Type B pancreatic cell (in vitro differentiated cells): ENCODE measurements at regions not wholly inside any gene's neighbourhood (a gene's known extent, or its start where the extent isn't known, plus 50 kb on each side); places are given as distances from the start of the nearest gene placed in this dataset.

Experiments used
- DNase-seq: peaks from one replicate; pipeline ENCODE4 v3.0.0; 2021; ENCODE audit warnings: mixed read lengths; ENCODE audit not compliant: unreplicated experiment; ENCODE audit errors: extremely low spot score
- H3K27ac Mint-ChIP-seq: 2 replicates; pipeline ENCODE4 v1.8.0; 2021; ENCODE audit warnings: mild to moderate bottlenecking, mixed read lengths
- H3K27me3 Mint-ChIP-seq: 2 replicates; pipeline ENCODE4 v1.8.0; 2021; ENCODE audit warnings: mixed read lengths
- H3K36me3 Mint-ChIP-seq: 2 replicates; pipeline ENCODE4 v1.8.0; 2021; ENCODE audit warnings: mixed read lengths
- H3K4me1 Mint-ChIP-seq: one replicate; pipeline ENCODE4 v1.8.0; 2021; ENCODE audit warnings: mixed read lengths; ENCODE audit not compliant: unreplicated experiment
- H3K4me3 Mint-ChIP-seq: 2 replicates; pipeline ENCODE4 v1.8.0; 2021; ENCODE audit warnings: mild to moderate bottlenecking, mixed read lengths
- H3K9me3 Mint-ChIP-seq: 2 replicates; pipeline ENCODE4 v1.8.0; 2021; ENCODE audit warnings: mixed read lengths
- CTCF ChIP-seq: fragments of 200-600 bp; sonication (generic); conservative IDR thresholded peaks from 2 replicates; pipeline ENCODE4 v1.5.0; 2021; ENCODE audit warnings: antibody characterized with exemption, mild to moderate bottlenecking

DNA sequence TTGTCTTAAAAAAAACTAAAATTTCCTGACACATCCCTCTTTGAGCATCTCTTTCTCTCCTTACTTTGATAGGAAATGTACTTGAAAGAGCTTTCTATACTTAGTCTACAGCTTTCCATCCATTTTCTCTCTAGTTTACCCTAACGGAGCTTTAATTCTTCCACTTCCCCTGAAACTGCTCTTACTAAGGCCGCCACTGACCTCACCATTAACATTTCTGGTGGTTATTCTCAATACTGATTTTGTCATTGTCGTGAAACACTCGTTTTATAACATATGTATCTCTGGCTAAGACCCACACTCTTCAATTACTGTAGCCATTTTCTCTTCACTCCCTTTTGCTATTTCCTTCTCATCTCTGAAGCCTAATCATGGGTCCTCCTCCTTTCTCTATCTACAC, 262.0 kb upstream of the FERD3L start:
- peaks cover 8% of the 10 kb centered on the region for H3K4me1 Mint-ChIP-seq

DNA sequence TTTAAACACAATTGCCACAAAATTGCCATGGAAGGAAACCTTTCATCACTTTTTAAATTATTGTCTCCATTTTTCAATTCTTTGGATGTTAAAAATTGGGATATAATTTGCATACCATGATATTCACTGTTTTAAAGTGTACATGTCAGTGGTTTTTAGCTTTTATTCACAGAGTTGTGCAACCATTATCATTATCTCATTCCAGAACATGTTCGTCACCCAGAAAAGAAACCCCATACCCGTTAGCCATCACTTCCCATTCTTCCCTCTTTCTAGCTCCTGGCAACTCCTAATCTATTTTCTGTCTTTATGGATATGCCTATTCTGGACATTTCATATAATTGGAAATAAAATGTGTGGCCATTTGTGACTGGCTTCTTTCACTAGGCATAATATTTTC, 260.3 kb upstream of the FERD3L start:
- Mint-ChIP-seq H3K9me3 (no peaks in the 10 kb centered on the region), H3K4me3 (no peak overlapping the region), H3K27me3 (no peaks in the 10 kb centered on the region), H3K27ac (no peak overlapping the region), H3K4me1 (peaks cover 17% of the 10 kb centered on the region), H3K36me3 (no peaks in the 10 kb centered on the region)
- no peak for TF ChIP-seq CTCF
- DNase-seq, result no peak

More for the DNA sequence above, 262.0 kb upstream of the FERD3L start:
- H3K27ac Mint-ChIP-seq, result no peak overlapping the region
- no peaks in the 10 kb centered on the region for H3K27me3 Mint-ChIP-seq
- H3K36me3 Mint-ChIP-seq, result no peaks in the 10 kb centered on the region
- TF ChIP-seq CTCF, result no peak
- DNase-seq, result no peak
- no peak overlapping the region for H3K4me3 Mint-ChIP-seq
- H3K9me3 Mint-ChIP-seq, result no peaks in the 10 kb centered on the region

- Mint-ChIP-seq H3K4me1 (peaks cover 19% of the 10 kb centered on the region), H3K36me3 (no peaks in the 10 kb centered on the region), H3K27me3 (no peaks in the 10 kb centered on the region), H3K27ac (no peak overlapping the region), H3K4me3 (no peak overlapping the region), H3K9me3 (no peaks in the 10 kb centered on the region)
- no peak for DNase-seq
- TF ChIP-seq CTCF, result no peak
Measured at GRCh38 chr7:19404912-19405329, 259.7 kb upstream of the FERD3L start.

- TF ChIP-seq CTCF, result no peak
- no peaks in the 10 kb centered on the region for H3K27me3 Mint-ChIP-seq
- no peaks in the 10 kb centered on the region for H3K36me3 Mint-ChIP-seq
- peaks cover 23% of the 10 kb centered on the region for H3K4me1 Mint-ChIP-seq
- DNase-seq, result no peak
- H3K4me3 Mint-ChIP-seq, result no peak overlapping the region
- no peak overlapping the region for H3K27ac Mint-ChIP-seq
- H3K9me3 Mint-ChIP-seq, result no peaks in the 10 kb centered on the region
Measured at GRCh38 chr7:19403691-19404090, 258.5 kb upstream of the FERD3L start.

GRCh38 chr7:19401461-19401860, 256.2 kb upstream of the FERD3L start:
- DNase-seq, result no peak
- Mint-ChIP-seq H3K27me3 (no peaks in the 10 kb centered on the region), H3K27ac (no peak overlapping the region), H3K4me3 (no peak overlapping the region), H3K9me3 (no peaks in the 10 kb centered on the region), H3K36me3 (no peaks in the 10 kb centered on the region), H3K4me1 (peaks cover 23% of the 10 kb centered on the region)
- no peak for TF ChIP-seq CTCF

DNA sequence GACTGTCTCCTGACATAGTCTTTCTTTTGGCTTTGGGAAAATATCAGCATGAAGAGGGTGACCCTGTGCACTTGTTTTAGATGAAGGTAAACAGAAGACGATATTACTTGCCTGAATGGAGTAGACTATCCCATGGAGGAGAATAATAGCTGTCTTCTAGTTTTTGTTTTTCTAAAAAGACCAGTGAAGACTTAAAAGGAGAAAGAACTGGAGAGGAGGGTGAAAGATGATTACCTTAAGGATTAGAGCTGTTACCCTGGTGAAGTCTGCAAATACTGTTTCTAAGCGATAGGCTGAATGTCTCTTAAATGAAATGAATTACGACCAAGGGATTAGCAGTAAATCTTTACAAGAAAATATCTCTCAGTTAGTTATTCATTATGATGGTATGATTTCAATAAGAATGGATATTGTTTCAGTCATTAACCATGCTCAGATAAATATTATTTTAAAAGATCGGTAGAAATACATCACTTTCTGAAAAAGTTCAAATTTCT, 255.6 kb upstream of the FERD3L start:
- no peak overlapping the region for H3K27ac Mint-ChIP-seq
- no peak for DNase-seq
- no peaks in the 10 kb centered on the region for H3K36me3 Mint-ChIP-seq
- TF ChIP-seq CTCF, result no peak
- H3K27me3 Mint-ChIP-seq, result no peaks in the 10 kb centered on the region
- H3K9me3 Mint-ChIP-seq, result no peaks in the 10 kb centered on the region
- peaks cover 23% of the 10 kb centered on the region for H3K4me1 Mint-ChIP-seq
- H3K4me3 Mint-ChIP-seq, result no peak overlapping the region
